Kasumi-1 (cell line): ENCODE measurements at regions not wholly inside any gene's neighbourhood (a gene's known extent, or its start where the extent isn't known, plus 50 kb on each side); places are given as distances from the start of the nearest gene placed in this dataset.
"Not testable (repeated sequence)": the region's sequence is repeated elsewhere in the genome, so short reads cannot be mapped to it uniquely, and the experiment has no call there.

Experiments used
- DNase-seq, 2 experiments: peaks; one replicate each; lab custom pipeline; 2025; lab: John Stamatoyannopoulos, UW

- DNase-seq, result no peak
Measured at GRCh38 chr12:105534068-105534467, 203.6 kb downstream of the C12orf75 start.

DNA sequence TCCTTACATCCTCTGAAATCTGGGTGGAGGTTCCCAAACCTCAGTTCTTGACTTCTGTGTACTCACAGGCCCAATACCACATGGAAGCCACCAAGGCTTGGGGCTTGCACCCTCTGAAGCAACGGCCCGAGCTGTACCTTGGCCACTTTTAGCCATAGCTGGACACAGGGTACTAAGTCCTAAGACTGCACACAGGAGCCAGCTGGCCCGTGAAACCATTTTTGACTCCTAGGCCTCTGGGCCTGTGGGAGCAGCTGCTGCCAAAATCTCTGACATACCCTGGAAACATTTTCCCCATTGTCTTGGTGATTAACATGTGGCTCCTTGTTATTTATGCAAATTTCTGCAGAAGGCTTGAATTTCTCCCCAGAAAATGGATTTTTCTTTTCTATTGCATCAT, 204.5 kb downstream of the C12orf75 start:
- not testable (repeated sequence) for DNase-seq

DNA sequence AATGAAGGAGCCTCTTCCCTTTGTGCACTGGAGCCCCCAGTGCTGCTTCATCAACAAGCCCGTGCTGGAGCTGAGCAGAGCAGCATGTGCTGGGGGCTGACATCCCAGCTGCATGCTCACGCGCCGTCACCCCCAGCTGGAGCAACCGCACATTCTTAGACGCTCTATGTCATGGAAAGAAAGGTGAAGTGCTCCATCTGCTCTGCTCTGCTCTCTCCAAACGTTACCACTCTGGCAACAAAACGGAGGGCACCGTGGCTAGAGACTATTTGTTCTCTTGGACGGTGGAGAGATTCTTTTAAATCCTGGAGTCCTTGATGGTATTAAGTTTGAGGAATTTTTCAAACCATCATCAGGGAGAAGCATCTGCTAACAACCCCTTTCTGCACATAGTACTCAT, 208.4 kb downstream of the C12orf75 start:
- no peak for DNase-seq

- no peak for DNase-seq
Measured at GRCh38 chr12:105539735-105540134, 209.2 kb downstream of the C12orf75 start.

DNA sequence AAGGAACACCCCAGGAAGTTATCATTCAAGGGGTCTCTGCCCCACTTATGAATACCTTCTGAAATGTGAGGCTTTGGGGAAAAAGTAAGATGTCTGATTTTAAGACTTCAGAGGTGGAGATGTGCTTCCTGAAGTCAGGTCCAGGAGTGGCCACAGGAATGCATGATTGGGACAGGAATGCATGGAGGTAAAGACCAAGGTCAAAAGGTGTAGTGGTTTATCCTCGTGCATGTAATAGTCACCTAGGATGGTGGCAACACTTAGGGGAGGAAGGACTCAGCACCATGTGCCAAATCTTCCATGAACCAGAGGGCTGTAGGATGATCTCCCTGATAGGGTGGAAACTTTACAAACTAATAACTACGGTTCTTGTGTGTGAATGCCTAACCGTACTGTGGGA, 217.3 kb downstream of the C12orf75 start:
- DNase-seq, result no peak

- no peak for DNase-seq
Measured at GRCh38 chr12:105548626-105549025, 218.1 kb downstream of the C12orf75 start.

DNA sequence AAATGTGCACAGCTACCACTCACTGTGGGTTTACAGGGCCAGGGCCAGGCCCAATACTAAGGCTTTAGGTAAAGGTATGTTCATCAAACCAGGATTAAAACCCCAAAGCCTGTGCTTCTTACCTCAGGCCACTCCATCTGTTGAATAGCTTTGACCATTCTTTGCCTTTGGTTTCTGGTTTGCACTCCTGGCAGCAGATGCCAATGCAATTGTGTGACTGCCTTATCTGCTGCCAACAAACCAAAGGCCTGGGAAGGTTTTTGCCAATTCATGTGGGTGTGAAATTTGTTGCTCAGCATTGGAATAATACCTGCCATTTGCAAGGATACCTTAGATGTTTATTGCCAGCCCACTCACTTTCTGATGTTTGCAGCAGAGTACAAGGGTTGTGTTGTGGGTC, 221.6 kb downstream of the C12orf75 start:
- DNase-seq, result no peak

GRCh38 chr12:105554223-105554678, 223.8 kb downstream of the C12orf75 start:
- no peak for DNase-seq

DNA sequence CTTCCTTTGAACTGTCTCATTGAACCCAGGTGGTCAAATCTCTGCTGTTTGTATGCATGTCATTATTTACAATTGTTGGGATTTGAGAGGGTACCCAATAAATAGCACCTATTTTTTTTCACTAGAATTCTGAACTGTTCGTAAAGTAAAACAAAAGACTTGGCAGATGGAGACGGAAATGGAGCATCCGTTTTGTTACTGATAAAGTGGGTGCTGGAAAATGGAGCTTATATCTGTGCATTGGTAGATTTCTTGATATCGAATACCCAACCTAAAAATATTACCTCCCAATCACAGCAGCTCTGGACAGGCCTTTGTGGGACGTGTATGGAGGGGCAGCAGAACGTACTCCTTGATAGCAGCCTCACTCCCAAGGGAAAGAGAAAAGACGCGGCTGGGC, 224.4 kb downstream of the C12orf75 start:
- no peak for DNase-seq

DNA sequence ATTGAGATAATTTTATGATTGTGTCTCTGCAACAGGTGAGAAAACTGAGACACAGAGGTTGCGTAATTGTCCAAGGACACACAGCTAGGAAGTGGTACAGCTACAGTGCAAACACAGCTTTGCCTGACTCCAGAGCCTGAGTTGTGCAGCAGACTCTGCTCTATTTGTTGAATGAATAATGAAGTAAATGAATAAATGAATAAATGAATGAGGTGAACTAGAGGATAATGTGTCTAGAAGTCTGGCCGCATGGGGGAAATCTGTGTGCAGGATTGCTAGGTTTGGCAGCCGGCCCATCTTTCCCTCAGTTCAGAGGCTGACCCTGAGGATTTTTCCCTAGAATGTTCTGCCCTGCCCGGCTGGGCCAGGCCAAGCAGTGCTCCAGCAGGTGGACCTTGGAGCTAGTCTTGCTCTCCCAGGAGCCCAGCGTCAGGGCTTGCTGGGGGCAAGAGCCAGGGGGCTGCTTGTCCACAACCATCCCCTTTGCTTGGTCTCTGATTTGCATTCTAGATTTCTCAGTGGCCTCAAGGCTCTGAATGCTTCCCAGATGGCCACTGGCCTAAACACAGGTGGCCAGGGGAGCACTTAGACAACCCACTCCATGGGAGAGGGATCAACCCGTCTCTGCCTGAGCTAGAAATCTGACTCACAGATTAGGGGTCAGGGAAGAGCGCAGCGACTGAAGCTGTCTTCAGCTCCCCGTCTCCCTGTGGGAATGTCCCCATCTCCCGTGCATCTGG, 225.2 kb downstream of the C12orf75 start:
- DNase-seq, result no peak

DNA sequence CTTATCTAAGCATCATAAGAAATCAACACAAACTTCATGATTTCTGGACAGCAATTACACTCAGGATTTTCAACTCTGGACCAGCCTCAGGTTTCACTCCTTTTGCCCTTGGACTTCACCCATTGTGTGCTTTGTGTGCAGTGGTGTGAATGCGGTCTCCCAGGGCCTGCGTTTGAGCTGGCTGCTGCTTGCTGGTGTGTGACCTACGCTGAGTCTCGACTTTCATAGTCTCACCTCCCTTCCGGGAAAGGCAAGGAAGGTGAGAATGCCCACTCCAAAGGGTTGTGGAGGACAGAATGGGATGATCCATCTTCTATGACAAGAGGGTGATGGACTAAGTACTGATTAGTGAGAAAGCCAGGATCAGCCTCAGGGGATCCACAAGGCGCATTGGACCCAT, 228.8 kb downstream of the C12orf75 start:
- DNase-seq, result no peak

DNA sequence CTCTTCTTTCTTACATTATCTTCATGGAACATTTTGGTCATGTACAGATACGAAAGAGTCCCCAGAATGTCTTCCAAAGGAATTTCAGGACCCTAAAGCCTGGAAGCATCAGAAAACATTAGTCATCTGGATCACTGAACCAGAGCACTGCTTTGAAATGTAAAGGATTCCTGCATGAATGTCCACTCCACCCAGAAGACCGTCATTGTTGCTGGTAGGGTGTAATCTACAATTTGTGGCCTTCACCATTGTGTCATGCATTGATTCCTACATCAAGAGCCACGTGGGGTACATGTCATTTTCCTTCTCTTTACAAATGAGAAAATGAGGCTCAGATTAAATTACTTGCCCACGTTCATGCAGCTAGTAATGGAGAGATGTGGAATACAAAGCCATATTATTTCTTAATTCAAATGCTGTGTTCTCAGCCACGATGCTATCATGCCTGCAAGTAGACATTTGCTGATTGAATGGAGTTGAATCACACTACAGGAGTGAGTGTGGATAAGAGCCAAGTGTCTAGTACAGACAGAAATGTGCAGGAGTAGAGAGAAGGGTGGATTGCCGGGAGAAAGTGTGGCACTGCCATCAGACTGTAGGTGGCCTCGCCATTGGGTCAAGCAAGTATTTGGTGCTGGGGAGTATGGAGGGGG, 231.2 kb downstream of the C12orf75 start:
- no peak for DNase-seq

DNA sequence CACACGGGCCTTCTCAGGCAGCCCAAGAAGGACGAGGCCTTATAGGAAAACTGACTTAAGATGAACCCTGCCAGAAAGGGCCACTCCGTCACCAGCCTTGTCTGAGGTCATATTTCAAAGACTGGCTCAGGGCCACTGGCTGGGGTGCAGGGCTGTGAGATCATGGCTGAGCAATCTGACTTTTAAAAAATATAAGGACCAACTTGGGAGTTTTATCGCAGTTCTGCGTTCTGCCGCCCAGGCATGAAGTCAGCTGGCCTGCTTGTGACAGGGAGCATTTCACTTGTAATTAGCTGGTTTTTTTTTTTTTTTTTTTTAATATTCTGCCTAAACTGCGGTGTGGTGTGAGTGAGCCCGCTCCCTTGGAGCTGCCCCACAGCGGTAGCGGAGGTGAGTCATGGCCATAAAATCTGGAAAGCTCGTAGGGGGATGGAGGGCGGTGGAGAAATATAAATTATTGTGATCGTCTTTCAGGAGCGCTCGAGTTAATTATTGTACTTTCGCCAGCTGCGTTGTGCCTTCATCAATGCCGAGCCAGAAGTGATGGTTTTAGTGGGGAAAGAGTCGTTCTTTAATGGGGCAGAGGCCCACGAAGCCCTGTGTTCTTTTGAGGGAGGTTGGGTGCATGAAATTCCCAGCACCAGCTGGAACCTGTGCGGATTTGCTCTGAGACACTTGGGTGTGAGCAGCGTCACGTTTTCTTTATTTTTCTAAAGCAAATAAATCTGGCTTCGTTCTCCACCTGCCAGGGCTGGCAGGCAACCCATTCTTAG, 231.9 kb downstream of the C12orf75 start:
- no peak for DNase-seq

DNA sequence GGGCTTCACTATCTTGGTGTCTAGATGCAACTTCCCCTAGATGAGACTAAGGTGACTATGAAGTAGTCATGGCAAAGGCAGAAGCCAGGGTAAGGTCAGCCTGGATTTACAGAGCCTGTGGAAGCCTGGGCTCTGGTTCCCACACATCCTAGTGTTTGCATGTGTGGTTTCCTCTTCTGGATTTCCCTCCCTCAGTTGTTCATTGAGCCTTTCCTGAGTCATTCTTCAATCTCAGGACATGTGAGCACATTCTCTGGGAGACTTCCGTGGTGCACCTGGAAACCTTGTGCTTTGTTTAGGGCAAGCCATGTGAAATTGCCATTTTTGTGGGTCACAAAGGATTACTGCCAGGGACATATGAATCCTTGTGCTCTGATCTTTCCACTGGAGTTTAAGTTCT, 236.6 kb downstream of the C12orf75 start:
- no peak for DNase-seq

DNA sequence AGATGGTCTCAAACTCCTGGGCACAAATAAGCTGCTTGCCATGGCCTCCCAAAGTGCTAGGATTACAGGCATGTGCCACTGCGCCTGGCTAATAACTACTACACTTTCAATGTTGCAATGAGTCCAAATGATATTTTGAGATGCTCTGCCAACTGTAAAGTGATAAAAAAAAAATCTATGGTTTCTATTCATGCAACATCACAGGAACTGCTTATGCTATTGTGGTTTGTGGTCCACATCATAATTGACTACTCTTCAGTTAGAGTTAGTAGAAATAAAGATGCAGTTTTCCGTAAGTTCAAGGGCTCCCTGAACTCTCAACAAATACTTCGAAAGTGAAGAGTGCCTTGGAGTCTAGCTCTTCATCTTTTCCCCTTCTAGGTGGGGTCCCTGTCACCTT, 239.4 kb downstream of the C12orf75 start:
- DNase-seq, result no peak

GRCh38 chr12:105570944-105571343, 240.5 kb downstream of the C12orf75 start:
- DNase-seq, result no peak

DNA sequence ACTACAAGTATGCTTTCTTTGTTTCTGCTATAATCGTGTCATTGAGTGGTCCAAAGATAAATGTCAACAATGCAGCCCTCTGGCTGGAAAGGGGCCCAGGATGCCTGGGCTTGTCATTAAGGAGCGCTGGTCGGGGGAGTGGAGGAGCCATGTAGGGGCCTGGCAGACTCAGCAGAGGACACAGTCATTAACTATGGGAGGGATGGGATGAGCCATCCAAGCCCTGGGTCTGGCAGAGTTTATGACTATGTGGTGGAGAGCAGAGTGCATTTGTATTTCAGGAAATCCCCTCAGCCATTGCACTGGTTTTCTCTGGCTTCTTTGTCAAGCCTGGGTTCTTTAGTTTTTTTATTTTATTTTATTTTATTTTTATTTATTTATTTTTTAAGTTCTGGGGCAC, 243.1 kb downstream of the C12orf75 start:
- DNase-seq, result no peak

DNA sequence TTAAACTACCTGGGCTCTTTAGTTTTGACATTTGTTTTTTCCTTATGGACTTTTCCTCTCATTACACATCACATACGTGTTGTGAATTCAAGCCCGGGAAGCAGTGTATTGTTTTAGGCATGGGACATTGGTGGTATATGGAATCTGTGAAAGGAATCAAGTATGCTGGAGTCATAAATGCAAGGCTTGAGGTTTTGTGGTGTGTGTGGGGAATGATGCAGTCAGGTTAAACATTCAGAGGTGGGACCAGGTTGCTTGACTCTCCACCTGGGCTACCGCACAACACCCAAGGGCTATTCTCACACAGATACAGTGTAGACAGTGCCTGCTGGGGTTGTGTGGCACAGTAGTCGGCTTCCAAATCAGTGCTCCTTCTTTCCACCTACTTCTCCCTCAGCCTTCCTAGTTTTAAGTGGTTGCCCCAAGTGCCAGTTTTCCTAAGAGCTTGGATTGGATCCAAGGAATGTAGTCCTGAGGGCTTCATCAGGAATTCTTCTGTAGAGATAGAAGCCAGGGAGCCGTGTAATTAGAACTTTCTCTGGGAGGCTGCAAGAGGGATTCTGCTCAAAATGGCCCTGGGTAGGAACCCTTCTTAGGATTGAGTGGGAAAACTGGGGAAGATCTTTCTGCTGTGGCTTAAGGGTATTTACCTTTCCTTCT, 243.7 kb downstream of the C12orf75 start:
- DNase-seq, result no peak

GRCh38 chr12:105575235-105575634, 244.7 kb downstream of the C12orf75 start:
- no peak for DNase-seq

GRCh38 chr12:105576261-105576660, 245.8 kb downstream of the C12orf75 start:
- DNase-seq, result no peak

GRCh38 chr12:105580821-105581352, 250.4 kb downstream of the C12orf75 start:
- no peak for DNase-seq

- DNase-seq, result no peak
Measured at GRCh38 chr12:105581420-105581819, 250.9 kb downstream of the C12orf75 start.
